Myocyte (in vitro differentiated cells): ENCODE measurements at regions not wholly inside any gene's neighbourhood (a gene's known extent, or its start where the extent isn't known, plus 50 kb on each side); places are given as distances from the start of the nearest gene placed in this dataset.

Source experiments
- DNase-seq: peaks from one replicate; pipeline ENCODE4 v3.0.0-alpha.2; 2012; ENCODE audit warnings: low read depth

GRCh38 chr6:155708100-155708499 lies 252.5 kb upstream of the NOX3 start:
- DNase-seq: peak; percentile 1

GRCh38 chr6:155706806-155707205 lies 251.2 kb upstream of the NOX3 start:
- DNase-seq: no peak

GRCh38 chr6:155706341-155706740 lies 250.7 kb upstream of the NOX3 start:
- no peak for DNase-seq

- DNase-seq: no peak
Observed at GRCh38 chr6:155701342-155701741, 245.7 kb upstream of the NOX3 start.

GRCh38 chr6:155695495-155695894 lies 239.9 kb upstream of the NOX3 start:
- DNase-seq: no peak

GRCh38 chr6:155694419-155694790 lies 238.8 kb upstream of the NOX3 start:
- DNase-seq: no peak

- DNase-seq: no peak
Observed at GRCh38 chr6:155693573-155694418, 238.2 kb upstream of the NOX3 start.

GRCh38 chr6:155690820-155691219 lies 235.2 kb upstream of the NOX3 start:
- no peak for DNase-seq

GRCh38 chr6:155687645-155688044 lies 232.0 kb upstream of the NOX3 start:
- no peak for DNase-seq

GRCh38 chr6:155684416-155685196 lies 229.0 kb upstream of the NOX3 start:
- DNase-seq: no peak

GRCh38 chr6:155678361-155678760 lies 222.7 kb upstream of the NOX3 start:
- no peak for DNase-seq

GRCh38 chr6:155676346-155676745 lies 220.7 kb upstream of the NOX3 start:
- DNase-seq: no peak

GRCh38 chr6:155670655-155671054 lies 215.0 kb upstream of the NOX3 start:
- DNase-seq: no peak

GRCh38 chr6:155660251-155660977 lies 204.8 kb upstream of the NOX3 start:
- no peak for DNase-seq

GRCh38 chr6:155656024-155656423 lies 200.4 kb upstream of the NOX3 start:
- DNase-seq: no peak

GRCh38 chr6:155654474-155654873 lies 198.8 kb upstream of the NOX3 start:
- DNase-seq: no peak

GRCh38 chr6:155648301-155648700 lies 192.7 kb upstream of the NOX3 start:
- DNase-seq: no peak

- DNase-seq: no peak
Observed at GRCh38 chr6:155647354-155647753, 191.7 kb upstream of the NOX3 start.

- no peak for DNase-seq
Observed at GRCh38 chr6:155646443-155646842, 190.8 kb upstream of the NOX3 start.

GRCh38 chr6:155645325-155645724 lies 189.7 kb upstream of the NOX3 start:
- DNase-seq: no peak

- no peak for DNase-seq
Observed at GRCh38 chr6:155641603-155642002, 186.0 kb upstream of the NOX3 start.

GRCh38 chr6:155638200-155638599 lies 182.6 kb upstream of the NOX3 start:
- no peak for DNase-seq
